ENCODE measurements at regions not wholly inside any gene's neighbourhood (a gene's known extent, or its start where the extent isn't known, plus 50 kb on each side); places are given as distances from the start of the nearest gene placed in this dataset.
A peak's percentile ranks its signal among the peaks of the same experiment; 100 is the strongest.

DNA sequence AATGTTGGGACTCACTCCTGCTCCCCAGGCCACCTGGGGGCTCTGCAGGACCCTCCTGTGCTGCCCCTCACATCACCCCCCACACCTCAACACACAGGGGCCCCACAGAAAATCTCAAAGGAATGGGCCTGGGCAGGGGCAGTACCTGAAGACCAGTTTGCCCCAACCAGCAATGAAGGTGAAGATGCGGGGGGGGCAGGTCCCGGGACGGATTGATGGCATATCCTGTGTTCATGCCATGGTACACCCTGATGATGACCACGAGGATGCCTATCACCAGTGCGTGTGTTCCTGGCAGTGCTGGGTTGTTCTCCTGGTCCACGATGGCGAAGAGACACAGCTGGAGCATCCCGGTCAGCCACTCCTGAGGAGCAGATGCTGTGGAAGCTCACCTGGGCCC is 663.0 kb downstream of the FOXD4L5 start:
- peak in 1 of 5 donors; percentile 1 for DNase-seq

All from T-helper 1 cell (primary cell).